Lung (tissue), 11 donors: ENCODE measurements at regions not wholly inside any gene's neighbourhood (a gene's known extent, or its start where the extent isn't known, plus 50 kb on each side); places are given as distances from the start of the nearest gene placed in this dataset.

Experiments
- ATAC-seq: fragments of 200-7000 bp; cut with Tn5 transposase; one replicate; pipeline ENCODE4 v1.9.1; 2020; ENCODE audit warnings: moderate number of reproducible peaks; ENCODE audit not compliant: insufficient read depth, low FRiP score
- DNase-seq, 3 donors: peaks; one replicate each; pipeline ENCODE4 v3.0.0-alpha.2; 2013 to 2017
- H3K27ac ChIP-seq, 2 donors: one replicate each; pipeline ENCODE4 v1.5.1; 2013; ENCODE audit warnings: mild to moderate bottlenecking in 2 of 2, moderate library complexity in 2 of 2, control low read depth in 1 of 2, inconsistent platforms in 1 of 2, low read depth in 1 of 2, low read length in 1 of 2
- H3K27me3 ChIP-seq, 3 donors: one replicate each; pipeline ENCODE4 v1.5.1; 2013; ENCODE audit warnings: low read length in 2 of 3; ENCODE audit not compliant: control insufficient read depth in 3 of 3, insufficient read depth in 3 of 3
- H3K36me3 ChIP-seq, 4 donors: one replicate each; pipeline ENCODE4 v1.5.1; 2013; ENCODE audit warnings: low read length in 4 of 4, mild to moderate bottlenecking in 1 of 4, moderate library complexity in 1 of 4; ENCODE audit not compliant: control insufficient read depth in 4 of 4, insufficient read depth in 4 of 4
- H3K4me1 ChIP-seq, 5 donors: one replicate each; pipeline ENCODE4 v1.5.1; 2013; ENCODE audit warnings: low read length in 5 of 5, mild to moderate bottlenecking in 2 of 5, moderate library complexity in 1 of 5; ENCODE audit not compliant: control insufficient read depth in 5 of 5, insufficient read depth in 5 of 5
- H3K4me3 ChIP-seq: one replicate; pipeline ENCODE4 v1.5.1; 2013; ENCODE audit warnings: mild to moderate bottlenecking, control low read depth, moderate library complexity
- H3K9ac ChIP-seq, 2 donors: one replicate each; pipeline ENCODE4 v1.5.1; 2013; ENCODE audit warnings: low read length in 2 of 2, control low read depth in 1 of 2; ENCODE audit not compliant: insufficient read depth in 1 of 2
- H3K9me3 ChIP-seq, 4 donors: one replicate each; pipeline ENCODE4 v1.5.1; 2013; ENCODE audit warnings: low read length in 3 of 4, mild to moderate bottlenecking in 1 of 4, moderate library complexity in 1 of 4; ENCODE audit not compliant: control insufficient read depth in 4 of 4, insufficient read depth in 3 of 4
- WGBS, 2 donors: extraction: QIAGEN DNeasy Blood & Tissue Kit; methylation state at CpG; one replicate each; pipeline ENCODE4 v1.1.7; 2013; 5-methylcytosine and 5-hydroxymethylcytosine counted together
- TF ChIP-seq, protein P1 (sequence below): IDR thresholded peaks from 2 replicates; pipeline ENCODE4 v1.5.1; 2012; ENCODE audit warnings: mild to moderate bottlenecking; ENCODE audit errors: control extremely low read depth, extremely low read depth
- donor health status: control.
- donor health status: control.
- donor health status: Bipolar disorder and iron deficiency.
- donor health status: healthy.
- donor health status: DM: yes; HTN: yes; CAD: no.

GRCh38 chr21:25280061-25280460, 327.2 kb downstream of the MRPL39 start:
- no peak overlapping the region for H3K9ac ChIP-seq
- H3K36me3 ChIP-seq = no peaks in the 10 kb centered on the region
- WGBS, 2 donors = 28 to 100% methylated on average over 1 of the region's 1 CpG
- DNase-seq (no peak), ATAC-seq (no peak)
- no peaks in the 10 kb centered on the region for H3K9me3 ChIP-seq
- no peak overlapping the region for H3K27ac ChIP-seq
- TF ChIP-seq, protein P1, sequence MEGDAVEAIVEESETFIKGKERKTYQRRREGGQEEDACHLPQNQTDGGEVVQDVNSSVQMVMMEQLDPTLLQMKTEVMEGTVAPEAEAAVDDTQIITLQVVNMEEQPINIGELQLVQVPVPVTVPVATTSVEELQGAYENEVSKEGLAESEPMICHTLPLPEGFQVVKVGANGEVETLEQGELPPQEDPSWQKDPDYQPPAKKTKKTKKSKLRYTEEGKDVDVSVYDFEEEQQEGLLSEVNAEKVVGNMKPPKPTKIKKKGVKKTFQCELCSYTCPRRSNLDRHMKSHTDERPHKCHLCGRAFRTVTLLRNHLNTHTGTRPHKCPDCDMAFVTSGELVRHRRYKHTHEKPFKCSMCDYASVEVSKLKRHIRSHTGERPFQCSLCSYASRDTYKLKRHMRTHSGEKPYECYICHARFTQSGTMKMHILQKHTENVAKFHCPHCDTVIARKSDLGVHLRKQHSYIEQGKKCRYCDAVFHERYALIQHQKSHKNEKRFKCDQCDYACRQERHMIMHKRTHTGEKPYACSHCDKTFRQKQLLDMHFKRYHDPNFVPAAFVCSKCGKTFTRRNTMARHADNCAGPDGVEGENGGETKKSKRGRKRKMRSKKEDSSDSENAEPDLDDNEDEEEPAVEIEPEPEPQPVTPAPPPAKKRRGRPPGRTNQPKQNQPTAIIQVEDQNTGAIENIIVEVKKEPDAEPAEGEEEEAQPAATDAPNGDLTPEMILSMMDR = no peak
- H3K4me1 ChIP-seq = no peaks in the 10 kb centered on the region
- no peaks in the 10 kb centered on the region for H3K27me3 ChIP-seq
- no peak overlapping the region for H3K4me3 ChIP-seq

- DNase-seq = no peak
- Histone ChIP-seq H3K9me3 (no peaks in the 10 kb centered on the region), H3K27me3 (no peaks in the 10 kb centered on the region), H3K4me1 (no peaks in the 10 kb centered on the region), H3K27ac (no peak overlapping the region), H3K4me3 (no peak overlapping the region), H3K9ac (no peak overlapping the region), H3K36me3 (no peaks in the 10 kb centered on the region)
- 56 to 85% methylated on average over 1 of the region's 1 CpG for WGBS, 2 donors
- no peak for ATAC-seq
- TF ChIP-seq, protein P1 = no peak
Observed at GRCh38 chr21:25273959-25274358, 333.3 kb downstream of the MRPL39 start.

- Histone ChIP-seq H3K9ac (no peak overlapping the region), H3K4me3 (no peak overlapping the region), H3K9me3 (peaks cover 0 to 1% (median 0%) of the 10 kb centered on the region in 4 donors), H3K36me3 (no peaks in the 10 kb centered on the region), H3K27me3 (no peaks in the 10 kb centered on the region), H3K4me1 (no peaks in the 10 kb centered on the region), H3K27ac (no peak overlapping the region)
- no peak for DNase-seq
- WGBS, 2 donors = 90 to 93% methylated on average over 5 of the region's 5 CpGs
- TF ChIP-seq, protein P1 = no peak
- no peak for ATAC-seq
Observed at GRCh38 chr21:25254491-25255174, 352.6 kb downstream of the MRPL39 start.

GRCh38 chr21:25246546-25246945, 360.7 kb downstream of the MRPL39 start:
- WGBS, 2 donors = 87 to 97% methylated on average over 1 of the region's 1 CpG
- Histone ChIP-seq H3K4me3 (no peak overlapping the region), H3K9me3 (peaks cover 0 to 2% (median under 1%) of the 10 kb centered on the region in 4 donors), H3K36me3 (no peaks in the 10 kb centered on the region), H3K4me1 (no peaks in the 10 kb centered on the region), H3K27ac (no peak overlapping the region), H3K27me3 (no peaks in the 10 kb centered on the region), H3K9ac (no peak overlapping the region)
- TF ChIP-seq, protein P1 = no peak
- ATAC-seq (no peak), DNase-seq (no peak)
